ENCODE measurements at regions not wholly inside any gene's neighbourhood (a gene's known extent, or its start where the extent isn't known, plus 50 kb on each side); places are given as distances from the start of the nearest gene placed in this dataset.

DNA sequence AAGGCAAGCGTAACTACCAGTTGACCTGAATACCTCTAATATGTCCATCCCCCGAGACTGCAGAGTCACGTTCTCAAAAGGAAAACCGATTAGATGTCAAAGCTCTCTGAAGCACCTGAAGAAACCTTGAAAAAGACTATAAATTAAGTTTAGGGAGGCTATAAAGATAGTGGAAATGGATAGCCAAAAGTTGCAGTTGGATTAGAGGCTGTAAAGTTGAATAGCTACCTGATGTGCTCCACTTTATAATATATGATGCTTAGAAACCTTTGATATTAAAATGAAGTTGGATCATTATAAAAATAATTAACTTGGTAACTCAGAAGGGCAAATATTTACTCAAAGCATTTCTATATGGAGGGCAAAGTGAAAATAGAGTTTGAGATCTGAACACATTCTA, 506.6 kb upstream of the AGA start:
- TF ChIP-seq YY1 (IDR thresholded peaks at IDR 0.05; ENCODE audit: insufficient read depth, insufficient read length) (no peak), ZNF274 (IDR thresholded peaks at IDR 0.05; ENCODE audit: low read depth, low read length) (no peak)

All from NT2/D1 (cell line).